GM12872 (cell line): ENCODE measurements at regions not wholly inside any gene's neighbourhood (a gene's known extent, or its start where the extent isn't known, plus 50 kb on each side); places are given as distances from the start of the nearest gene placed in this dataset.

Source experiments
- TF ChIP-seq, protein P1 (sequence below): IDR thresholded peaks from 3 replicates; pipeline ENCODE4 v1.5.1; 2011; ENCODE audit warnings: low read depth, mild to moderate bottlenecking, low read length, moderate library complexity; ENCODE audit not compliant: insufficient read depth

DNA sequence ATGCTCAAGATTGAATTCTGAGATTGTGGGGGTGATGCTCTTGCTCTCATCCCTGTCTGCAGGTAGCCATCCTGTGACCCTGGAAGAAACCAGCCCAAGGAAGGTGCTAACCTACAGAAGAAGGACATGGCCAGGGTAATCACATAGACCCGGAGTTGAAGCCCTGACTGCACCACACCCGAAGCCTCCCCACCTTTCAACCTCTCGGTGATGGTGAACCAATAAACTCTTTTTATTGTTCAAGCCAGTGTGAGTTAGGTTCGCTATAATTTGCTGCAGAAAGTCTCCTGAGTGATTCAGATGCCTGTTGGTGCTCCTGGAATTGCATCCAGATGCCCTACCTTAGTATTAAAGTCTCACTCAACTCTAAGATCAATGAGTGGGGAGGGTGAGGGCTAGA lies 163.6 kb downstream of the PLPP3 start:
- TF ChIP-seq, protein P1, sequence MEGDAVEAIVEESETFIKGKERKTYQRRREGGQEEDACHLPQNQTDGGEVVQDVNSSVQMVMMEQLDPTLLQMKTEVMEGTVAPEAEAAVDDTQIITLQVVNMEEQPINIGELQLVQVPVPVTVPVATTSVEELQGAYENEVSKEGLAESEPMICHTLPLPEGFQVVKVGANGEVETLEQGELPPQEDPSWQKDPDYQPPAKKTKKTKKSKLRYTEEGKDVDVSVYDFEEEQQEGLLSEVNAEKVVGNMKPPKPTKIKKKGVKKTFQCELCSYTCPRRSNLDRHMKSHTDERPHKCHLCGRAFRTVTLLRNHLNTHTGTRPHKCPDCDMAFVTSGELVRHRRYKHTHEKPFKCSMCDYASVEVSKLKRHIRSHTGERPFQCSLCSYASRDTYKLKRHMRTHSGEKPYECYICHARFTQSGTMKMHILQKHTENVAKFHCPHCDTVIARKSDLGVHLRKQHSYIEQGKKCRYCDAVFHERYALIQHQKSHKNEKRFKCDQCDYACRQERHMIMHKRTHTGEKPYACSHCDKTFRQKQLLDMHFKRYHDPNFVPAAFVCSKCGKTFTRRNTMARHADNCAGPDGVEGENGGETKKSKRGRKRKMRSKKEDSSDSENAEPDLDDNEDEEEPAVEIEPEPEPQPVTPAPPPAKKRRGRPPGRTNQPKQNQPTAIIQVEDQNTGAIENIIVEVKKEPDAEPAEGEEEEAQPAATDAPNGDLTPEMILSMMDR: no peak

DNA sequence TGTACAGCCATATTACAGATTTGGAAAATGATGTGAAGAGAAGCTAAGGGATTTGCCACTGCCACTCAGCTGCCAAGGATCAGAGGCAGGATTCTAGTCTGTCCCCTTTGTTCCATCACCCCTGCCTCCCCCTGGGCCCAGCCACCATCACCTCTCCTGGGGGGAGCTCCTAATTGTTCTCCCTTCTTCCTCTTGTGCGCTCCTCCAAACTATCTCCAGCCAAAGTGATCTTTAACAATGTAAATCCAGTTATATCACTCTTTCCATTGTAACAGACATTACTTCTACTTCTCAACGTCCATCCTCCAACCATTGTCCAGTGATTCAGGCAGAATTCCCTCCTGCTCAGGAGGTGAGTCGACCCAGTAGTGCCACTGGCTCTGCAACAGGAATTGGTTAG lies 164.1 kb downstream of the PLPP3 start:
- TF ChIP-seq, protein P1: no peak

DNA sequence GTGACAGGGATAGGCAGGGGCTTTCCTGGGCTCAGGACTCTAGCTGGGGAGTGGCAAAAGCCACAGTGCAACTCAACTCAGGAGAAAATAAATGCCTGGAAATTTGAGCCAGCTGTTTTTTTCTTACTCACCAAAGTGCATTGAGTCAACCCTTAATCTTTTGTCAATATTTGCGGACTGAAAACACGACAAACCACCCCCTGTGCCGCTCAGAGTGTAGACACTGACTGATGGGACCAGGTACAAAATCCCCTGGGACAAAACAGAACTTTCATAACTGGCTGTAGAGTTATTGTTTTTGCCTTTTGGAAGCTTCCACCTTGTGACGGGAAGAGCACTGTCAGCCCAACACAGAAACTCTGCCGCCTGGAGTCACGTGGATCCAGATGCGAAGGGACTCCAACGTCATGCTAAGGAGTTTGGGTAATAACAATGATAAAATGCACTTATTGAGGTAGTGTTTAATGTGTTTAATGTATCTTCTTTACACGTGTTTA lies 164.6 kb downstream of the PLPP3 start:
- TF ChIP-seq, protein P1: no peak

DNA sequence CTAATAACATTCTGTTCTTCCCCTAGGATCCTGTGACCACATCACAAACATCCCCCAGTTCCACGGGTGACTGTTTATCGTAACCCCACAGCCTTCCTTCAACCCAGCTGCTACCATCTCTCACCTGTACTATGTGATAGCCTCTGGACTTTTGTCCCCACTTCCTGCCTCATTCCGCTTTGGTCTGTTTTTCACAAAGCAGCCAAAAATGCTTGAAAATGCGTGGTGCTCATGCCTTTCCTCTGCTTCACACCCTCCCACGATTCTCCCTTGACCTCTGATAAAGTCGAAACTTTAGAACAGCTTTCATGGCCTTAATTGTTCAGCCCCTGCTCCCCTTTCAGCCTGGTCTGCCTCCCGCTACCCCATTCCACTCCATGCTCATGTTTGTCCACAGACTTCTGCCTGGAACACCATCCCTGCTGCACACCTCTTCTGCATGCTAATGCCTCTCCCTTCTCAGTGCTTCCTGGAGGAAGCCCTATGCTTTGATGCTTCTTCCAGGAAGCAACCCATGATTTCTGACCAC lies 165.6 kb downstream of the PLPP3 start:
- TF ChIP-seq, protein P1: no peak

DNA sequence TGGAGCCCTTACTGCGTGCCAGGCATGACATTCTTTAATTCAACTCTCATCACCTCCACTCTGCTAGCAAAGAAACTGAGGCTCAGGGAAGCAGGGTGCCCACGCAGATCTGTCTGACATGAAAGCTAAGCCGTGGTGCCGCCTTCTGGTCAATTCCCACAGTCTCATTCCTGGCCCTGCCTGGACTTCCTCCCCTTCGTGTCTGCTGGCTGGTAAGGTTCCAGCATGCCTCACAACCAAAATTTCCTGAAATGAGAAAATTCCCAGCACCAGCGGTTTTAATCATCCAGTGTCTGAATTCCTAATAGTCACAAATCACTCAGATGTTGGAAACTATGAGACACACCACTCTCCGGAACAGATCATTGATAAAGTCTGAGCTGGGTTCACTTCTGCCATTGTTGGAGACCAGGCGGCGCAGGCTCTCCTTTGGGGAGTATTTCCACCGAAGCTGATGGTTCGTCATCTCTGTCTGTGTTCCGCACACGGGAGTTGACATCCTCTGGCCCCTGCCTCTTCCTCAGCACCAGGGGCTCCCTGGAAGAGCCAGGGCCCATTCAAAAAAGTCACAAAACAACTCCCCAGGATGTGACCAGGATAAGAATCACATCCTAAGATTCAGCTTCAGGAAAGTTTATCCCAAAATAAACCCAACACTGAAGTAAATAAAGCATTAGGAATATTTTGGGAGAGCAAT lies 167.7 kb downstream of the PLPP3 start:
- TF ChIP-seq, protein P1: no peak

DNA sequence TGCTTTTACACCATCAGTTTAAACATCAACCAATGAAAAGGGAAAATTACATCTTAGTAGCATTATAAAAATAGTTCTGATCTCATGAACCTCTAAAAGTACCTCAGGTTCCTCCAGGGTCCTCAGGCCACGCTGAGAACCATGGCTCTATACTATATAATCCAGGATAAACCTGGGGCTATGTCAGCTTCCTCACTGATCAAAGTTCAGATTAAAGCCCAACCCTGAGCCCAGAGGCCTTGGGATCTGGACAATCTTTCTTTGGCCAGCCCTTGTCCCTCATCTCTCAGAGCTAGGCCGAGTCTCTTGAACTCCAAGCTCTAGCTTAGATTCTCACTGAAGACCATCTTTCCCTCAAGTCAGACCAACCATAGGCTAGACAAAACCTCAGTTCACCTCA lies 168.3 kb downstream of the PLPP3 start:
- TF ChIP-seq, protein P1: no peak

DNA sequence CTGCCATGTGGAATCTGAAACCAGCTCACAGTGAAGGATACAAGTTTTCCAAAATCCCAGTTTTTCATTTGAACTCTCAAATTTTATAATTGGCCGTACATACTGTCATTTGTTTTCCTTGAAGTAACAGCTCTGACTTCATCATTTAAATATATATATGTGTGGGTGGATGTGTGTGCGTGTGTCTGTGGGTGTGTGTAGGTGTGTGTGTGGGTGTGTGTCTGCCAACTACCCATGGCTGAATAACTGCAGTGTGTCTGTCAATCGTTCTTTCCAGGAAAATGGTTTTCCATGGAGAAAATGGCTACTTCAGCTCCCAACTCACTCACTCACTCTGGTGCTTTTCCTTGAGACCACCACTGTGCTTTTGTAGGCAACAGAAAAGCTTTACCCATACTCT lies 169.0 kb downstream of the PLPP3 start:
- TF ChIP-seq, protein P1: no peak
